WTC11 (cell line): ENCODE measurements at regions not wholly inside any gene's neighbourhood (a gene's known extent, or its start where the extent isn't known, plus 50 kb on each side); places are given as distances from the start of the nearest gene placed in this dataset.
"Not testable (repeated sequence)": the region's sequence is repeated elsewhere in the genome, so short reads cannot be mapped to it uniquely, and the experiment has no call there.

Experiments used
- ATAC-seq: fragments of 200-7000 bp; cut with Tn5 transposase; 2 replicates; pipeline ENCODE4 v1.10.0; 2021; ENCODE audit warnings: mild to moderate bottlenecking, moderate library complexity
- CTCF ChIA-PET: fragments of 300-600 bp; sonication (Branson Sonifier 250); formaldehyde crosslinking; loops from one replicate; lab custom pipeline; 2021; ENCODE audit warnings: antibody characterized with exemption; lab: Charles Lee
- POLR2A ChIA-PET: fragments of 350-600 bp; sonication (Branson Sonifier 250); formaldehyde crosslinking; loops from one replicate; lab custom pipeline; 2021; ENCODE audit warnings: antibody characterized with exemption; lab: Charles Lee
- DNase-seq: peaks from one replicate; pipeline ENCODE4 v3.0.0; 2021; ENCODE audit warnings: low spot score
- H3K27ac Mint-ChIP-seq: 2 replicates; pipeline ENCODE4 v1.8.0; 2021; ENCODE audit warnings: mixed read lengths
- H3K27me3 Mint-ChIP-seq: 2 replicates; pipeline ENCODE4 v1.8.0; 2021; ENCODE audit warnings: low read depth, mild to moderate bottlenecking, moderate library complexity, mixed read lengths
- H3K36me3 Mint-ChIP-seq: 2 replicates; pipeline ENCODE4 v1.8.0; 2021; ENCODE audit warnings: mixed read lengths
- H3K4me1 Mint-ChIP-seq: 2 replicates; pipeline ENCODE4 v1.8.0; 2022; ENCODE audit warnings: mixed read lengths
- H3K4me3 Mint-ChIP-seq: 2 replicates; pipeline ENCODE4 v1.8.0; 2021; ENCODE audit warnings: mild to moderate bottlenecking, moderate library complexity, mixed read lengths
- H3K9me3 Mint-ChIP-seq: 2 replicates; pipeline ENCODE4 v1.8.0; 2021; ENCODE audit warnings: mixed read lengths
- ARID4B ChIP-seq: sonication (generic); formaldehyde crosslinking; IDR thresholded peaks from 2 replicates; pipeline ENCODE4 v1.8.0; 2023; ENCODE audit warnings: missing genetic modification reagents, mild to moderate bottlenecking, borderline replicate concordance
- ESRRA ChIP-seq: sonication (generic); formaldehyde crosslinking; IDR thresholded peaks from 2 replicates; pipeline ENCODE4 v1.8.1; 2022; ENCODE audit warnings: mild to moderate bottlenecking, missing genetic modification reagents, borderline replicate concordance
- FOXP1 ChIP-seq: sonication (generic); formaldehyde crosslinking; IDR thresholded peaks from 2 replicates; pipeline ENCODE4 v1.8.0; 2022; ENCODE audit warnings: missing genetic modification reagents, mild to moderate bottlenecking, moderate library complexity, borderline replicate concordance
- GTF2I ChIP-seq: fragments of 250-450 bp; sonication (Bioruptor Pico); conservative IDR thresholded peaks from 2 replicates; pipeline ENCODE4 v1.4.0; 2021; ENCODE audit warnings: mild to moderate bottlenecking
- HMGXB4 ChIP-seq: sonication (generic); formaldehyde crosslinking; IDR thresholded peaks from 2 replicates; pipeline ENCODE4 v1.8.1; 2023; ENCODE audit warnings: mild to moderate bottlenecking, moderate library complexity, missing genetic modification reagents
- IRF2 ChIP-seq: sonication (generic); formaldehyde crosslinking; IDR thresholded peaks from 2 replicates; pipeline ENCODE4 v1.8.0; 2022; ENCODE audit warnings: low read depth, missing genetic modification reagents, borderline replicate concordance
- NR3C1 ChIP-seq: sonication (generic); formaldehyde crosslinking; conservative IDR thresholded peaks from 2 replicates; pipeline ENCODE4 v1.8.1; 2023; ENCODE audit warnings: low read depth, mild to moderate bottlenecking, missing genetic modification reagents
- SMAD3 ChIP-seq: sonication (generic); formaldehyde crosslinking; IDR thresholded peaks from 2 replicates; pipeline ENCODE4 v1.8.0; 2022; ENCODE audit warnings: missing genetic modification reagents, mild to moderate bottlenecking, borderline replicate concordance
- TEAD4 ChIP-seq: sonication (generic); formaldehyde crosslinking; IDR thresholded peaks from 2 replicates; pipeline ENCODE4 v1.8.0; 2022; ENCODE audit warnings: mild to moderate bottlenecking, missing genetic modification reagents
- USF1 ChIP-seq: sonication (generic); formaldehyde crosslinking; IDR thresholded peaks from 2 replicates; pipeline ENCODE4 v1.8.0; 2022; ENCODE audit warnings: mild to moderate bottlenecking, missing genetic modification reagents
- ZBTB43 ChIP-seq: sonication (generic); formaldehyde crosslinking; IDR thresholded peaks from 2 replicates; pipeline ENCODE4 v1.8.1; 2023; ENCODE audit warnings: mild to moderate bottlenecking, missing genetic modification reagents
- ZMAT4 ChIP-seq: fragments of 250-450 bp; sonication (Bioruptor Pico); IDR thresholded peaks from 2 replicates; pipeline ENCODE4 v1.9.0; 2021; ENCODE audit warnings: mild to moderate bottlenecking
- ZNF121 ChIP-seq: sonication (generic); formaldehyde crosslinking; IDR thresholded peaks from 2 replicates; pipeline ENCODE4 v1.8.0; 2023; ENCODE audit warnings: missing genetic modification reagents
- ZNF219 ChIP-seq: sonication (generic); formaldehyde crosslinking; IDR thresholded peaks from 2 replicates; pipeline ENCODE4 v1.8.0; 2023; ENCODE audit warnings: missing genetic modification reagents, mild to moderate bottlenecking, borderline replicate concordance
- ZNF425 ChIP-seq: fragments of 250-450 bp; sonication (Bioruptor Pico); conservative IDR thresholded peaks from 2 replicates; pipeline ENCODE4 v1.9.0; 2021; ENCODE audit warnings: mild to moderate bottlenecking
- ZNF512 ChIP-seq: sonication (generic); formaldehyde crosslinking; IDR thresholded peaks from 2 replicates; pipeline ENCODE4 v1.8.1; 2022; ENCODE audit warnings: missing genetic modification reagents, borderline replicate concordance

GRCh38 chr5:40440746-40441145 lies 239.0 kb upstream of the PTGER4 start (continued):
- TF ChIP-seq ZNF425 (CRISPR knock-in tag) (no peak), ARID4B (no peak), ZBTB43 (CRISPR knock-in tag) (no peak), ZNF121 (CRISPR knock-in tag) (no peak), SMAD3 (CRISPR knock-in tag) (no peak), ZMAT4 (CRISPR knock-in tag) (no peak), NR3C1 (CRISPR knock-in tag) (no peak), USF1 (CRISPR knock-in tag) (no peak), ZNF512 (CRISPR knock-in tag) (no peak), HMGXB4 (no peak), GTF2I (no peak), FOXP1 (CRISPR knock-in tag) (no peak), TEAD4 (CRISPR knock-in tag) (no peak), ESRRA (no peak), IRF2 (CRISPR knock-in tag) (no peak), ZNF219 (CRISPR knock-in tag) (no peak)

GRCh38 chr5:40439103-40439502 lies 240.6 kb upstream of the PTGER4 start:
- DNase-seq, CTCF ChIA-PET, H3K27me3 Mint-ChIP-seq, H3K4me3 Mint-ChIP-seq, POLR2A ChIA-PET, ATAC-seq, H3K27ac Mint-ChIP-seq, H3K36me3 Mint-ChIP-seq: not testable (repeated sequence)
- Mint-ChIP-seq H3K4me1 (peaks cover 20% of the 10 kb centered on the region), H3K9me3 (peaks cover 17% of the 10 kb centered on the region)

GRCh38 chr5:40438646-40439045 lies 241.1 kb upstream of the PTGER4 start:
- H3K27me3 Mint-ChIP-seq, POLR2A ChIA-PET, DNase-seq, H3K27ac Mint-ChIP-seq, H3K36me3 Mint-ChIP-seq, H3K4me3 Mint-ChIP-seq, CTCF ChIA-PET, ATAC-seq: not testable (repeated sequence)
- Mint-ChIP-seq H3K4me1 (peaks cover 25% of the 10 kb centered on the region), H3K9me3 (peaks cover 14% of the 10 kb centered on the region)
